ENCODE measurements at regions not wholly inside any gene's neighbourhood (a gene's known extent, or its start where the extent isn't known, plus 50 kb on each side); places are given as distances from the start of the nearest gene placed in this dataset.

GRCh38 chr14:37859177-37859576 is 263.7 kb downstream of the TTC6 start (continued):
- TF ChIP-seq HDAC2 (CRISPR knock-in tag; IDR thresholded peaks at IDR 0.05): 0 out of 2 replicates have a peak, but pooled peaks have one; percentile 45
- TF ChIP-seq LCORL (IDR thresholded peaks at IDR 0.05): no peak
- TF ChIP-seq LCORL (CRISPR knock-in tag; IDR thresholded peaks at IDR 0.05): 0 out of 2 replicates have a peak, but pooled peaks have one; percentile 16
- TF ChIP-seq SIX1 (CRISPR knock-in tag; IDR thresholded peaks at IDR 0.05; ENCODE audit: borderline replicate concordance): no peak
- 0 out of 2 replicates have a peak, but pooled peaks have one; percentile 4 for TF ChIP-seq KAT8 (CRISPR knock-in tag; IDR thresholded peaks at IDR 0.05)
- TF ChIP-seq THAP7 (CRISPR knock-in tag; IDR thresholded peaks at IDR 0.05): no peak
- no peak for TF ChIP-seq MIER3 (CRISPR knock-in tag; IDR thresholded peaks at IDR 0.05; ENCODE audit: borderline replicate concordance)
- 0 out of 2 replicates have a peak, but pooled peaks have one; percentile 28 for TF ChIP-seq FOXC1 (CRISPR knock-in tag; IDR thresholded peaks at IDR 0.05; ENCODE audit: borderline replicate concordance)
- TF ChIP-seq JDP2 (CRISPR knock-in tag; IDR thresholded peaks at IDR 0.05; ENCODE audit: borderline replicate concordance): no peak
- TF ChIP-seq TERF1 (CRISPR knock-in tag; IDR thresholded peaks at IDR 0.05): no peak
- peak; percentile 60; the same call in 1 of the 2 replicates for TF ChIP-seq POGZ (CRISPR knock-in tag; IDR thresholded peaks at IDR 0.05)
- TF ChIP-seq JUNB (CRISPR knock-in tag; IDR thresholded peaks at IDR 0.05; ENCODE audit: borderline replicate concordance): no peak

- no peak overlapping the region for H2AFZ ChIP-seq (ENCODE audit: low read length)
- no peaks in the 10 kb centered on the region for H4K20me1 ChIP-seq (ENCODE audit: insufficient read depth, low read length)
- FAIRE-seq: no peak
- no peak overlapping the region for H3K4me2 ChIP-seq (ENCODE audit: low read depth, low read length)
- in situ Hi-C loops (cut with HindIII; ENCODE audit: extremely low pct_ligation_motif_present, low pct_unique_long_range_greater_than_20kb): no loop called here
- H3K36me3 ChIP-seq (replicated peaks in 1 of 2; ENCODE audit: control insufficient read depth in 1 of 2, insufficient read depth in 2 of 2, low read length in 2 of 2): no peaks in the 10 kb centered on the region
- no TSS peak for BruUV-seq (replicated peaks)
- no peaks in the 10 kb centered on the region for H3K79me2 ChIP-seq (ENCODE audit: insufficient read depth, low read length)
- POLR2A ChIA-PET: interaction anchor here (0.5 kb wide), 1 partner anchor 1317 kb away, joined by 3 read pairs; no protein-coding TSS in a partner anchor
- H3K4me1 ChIP-seq (ENCODE audit: insufficient read depth, low read length): peaks cover 65% of the 10 kb centered on the region
- CTCF ChIA-PET (ENCODE audit: low intra/inter-chr PET ratio, low total read pairs): no interaction called here
- no peaks in the 10 kb centered on the region for H3K9me3 ChIP-seq (ENCODE audit: low read length)
- H3K4me3 ChIP-seq (replicated peaks in 1 of 3; ENCODE audit: insufficient read depth in 1 of 3, low read depth in 2 of 3, low read length in 3 of 3): no peak overlapping the region
- no peak for DNase-seq (ENCODE audit: low spot score)
- ATAC-seq: no peak
- intact Hi-C loops (cut with micrococcal nuclease; ENCODE audit: unreplicated experiment): no loop called here
- no peak overlapping the region for H3K27ac ChIP-seq (ENCODE audit: extremely low read length, insufficient read depth, low read length)
- no peak overlapping the region for H3K9ac ChIP-seq (ENCODE audit: insufficient read depth, low read depth, low read length)
- WGBS (ENCODE audit: low lambda C conversion rate): 95% methylated on average over 3 of the region's 3 CpGs
- no peaks in the 10 kb centered on the region for H3K27me3 ChIP-seq (ENCODE audit: control insufficient read depth in 1 of 2, insufficient read depth in 2 of 2, low read length in 2 of 2)
- TF ChIP-seq FOXP4 (CRISPR knock-in tag; IDR thresholded peaks at IDR 0.05) (no peak), TGIF2 (CRISPR knock-in tag; IDR thresholded peaks at IDR 0.05) (no peak), ZUFSP (CRISPR knock-in tag; IDR thresholded peaks at IDR 0.05; ENCODE audit: borderline replicate concordance) (no peak), ZMYM3 (CRISPR knock-in tag; IDR thresholded peaks at IDR 0.05) (no peak), YEATS2 (CRISPR knock-in tag; IDR thresholded peaks at IDR 0.05; ENCODE audit: borderline replicate concordance) (no peak), BORCS8-MEF2B (CRISPR knock-in tag; IDR thresholded peaks at IDR 0.05) (no peak), FOSL1 (CRISPR knock-in tag; IDR thresholded peaks at IDR 0.05; ENCODE audit: borderline replicate concordance) (no peak), SP1 (IDR thresholded peaks at IDR 0.05) (no peak), SP1 (CRISPR knock-in tag; IDR thresholded peaks at IDR 0.05) (no peak), CBX5 (CRISPR knock-in tag; IDR thresholded peaks at IDR 0.05; ENCODE audit: borderline replicate concordance) (no peak)
Observed at GRCh38 chr14:37862263-37862662, 266.8 kb downstream of the TTC6 start.
